Activated naive CD4-positive, alpha-beta T cell treated with anti-CD3 and anti-CD28 coated beads, Interleukin-2, amount 50 U/mL, for 72 hours (primary cell): ENCODE measurements at regions not wholly inside any gene's neighbourhood (a gene's known extent, or its start where the extent isn't known, plus 50 kb on each side); places are given as distances from the start of the nearest gene placed in this dataset.

Source experiments
- ATAC-seq, 2 donors: fragments of 150-1000 bp; cut with Tn5 transposase; 2 replicates each; pipeline ENCODE4 v1.10.0; 2021; ENCODE audit warnings: mild to moderate bottlenecking in 2 of 2, moderate library complexity in 2 of 2
- DNase-seq, 2 donors: peaks; one replicate each; pipeline ENCODE4 v3.0.0; 2021 to 2022; ENCODE audit warnings: low spot score in 2 of 2
- H3K27ac Mint-ChIP-seq, 2 donors: one replicate each; pipeline ENCODE4 v1.8.0; 2022; ENCODE audit warnings: mild to moderate bottlenecking in 2 of 2, mixed read lengths in 2 of 2
- H3K36me3 Mint-ChIP-seq, 2 donors: one replicate each; pipeline ENCODE4 v1.8.0; 2022; ENCODE audit warnings: mixed read lengths in 2 of 2
- H3K9me3 Mint-ChIP-seq, 2 donors: one replicate each; pipeline ENCODE4 v1.8.0; 2022; ENCODE audit warnings: mixed read lengths in 2 of 2

GRCh38 chr15:68512052-68512451 lies 66.7 kb upstream of the CORO2B start:
- Mint-ChIP-seq H3K9me3 (no peaks in the 10 kb centered on the region), H3K27ac (no peak overlapping the region), H3K36me3 (no peaks in the 10 kb centered on the region)
- DNase-seq (no peak), ATAC-seq (no peak)

DNA sequence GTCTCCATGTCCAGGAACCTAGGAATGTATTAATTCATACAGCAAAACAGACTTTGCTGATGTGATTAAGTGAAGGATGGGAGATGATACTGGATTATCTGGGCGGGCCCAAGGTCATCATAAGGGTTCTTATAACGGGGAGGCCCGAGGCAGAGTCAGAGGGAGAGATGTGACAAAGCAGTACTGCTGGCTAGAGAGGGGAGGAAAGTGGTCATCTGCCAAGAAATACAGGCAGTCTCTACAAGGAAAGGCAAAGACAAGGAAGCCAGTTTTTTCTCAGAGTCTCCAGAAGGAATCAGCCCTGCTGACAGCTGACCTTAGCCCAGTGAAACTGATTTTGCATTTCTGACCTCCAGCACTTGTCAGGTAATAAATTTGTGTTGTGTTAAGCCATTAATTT lies 66.2 kb upstream of the CORO2B start:
- ATAC-seq (no peak), DNase-seq (no peak)
- no peaks in the 10 kb centered on the region for H3K9me3 Mint-ChIP-seq
- no peak overlapping the region for H3K27ac Mint-ChIP-seq
- H3K36me3 Mint-ChIP-seq, result no peaks in the 10 kb centered on the region

DNA sequence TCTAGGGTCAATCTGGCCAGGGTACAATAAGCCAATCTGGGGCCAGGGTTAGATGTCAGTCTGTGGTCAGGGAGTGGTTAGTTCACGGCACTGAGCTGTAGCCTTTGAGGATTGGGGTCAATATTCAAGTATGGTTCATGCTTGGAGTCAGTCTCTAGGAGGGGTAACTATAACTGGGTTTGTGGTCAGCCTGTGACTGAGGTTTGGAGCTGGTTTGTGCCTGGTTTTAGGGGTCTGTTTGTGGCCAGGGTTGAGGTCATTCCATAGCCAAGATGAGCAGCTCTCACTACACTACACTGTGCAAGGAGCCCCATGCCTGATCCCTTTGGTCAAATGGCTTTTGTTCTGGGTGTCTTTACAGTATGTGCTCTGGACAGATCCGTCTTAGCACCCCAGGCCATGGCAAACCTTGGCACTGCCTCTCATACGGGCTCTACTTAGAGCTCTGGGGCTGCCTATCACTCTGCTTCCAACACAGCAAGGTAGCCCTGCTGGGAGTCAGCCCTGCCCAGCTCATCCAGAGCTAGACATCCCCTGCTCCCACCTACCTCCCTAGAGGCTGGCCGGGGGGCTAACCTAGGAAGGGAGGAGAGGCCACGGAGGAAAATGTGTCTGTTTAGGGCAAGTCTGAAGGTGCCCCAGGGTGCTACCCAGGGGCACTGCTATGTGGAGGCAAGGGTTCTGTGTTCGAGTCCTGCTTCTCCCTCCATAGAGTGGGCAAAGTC lies 63.3 kb upstream of the CORO2B start:
- Mint-ChIP-seq H3K9me3 (no peaks in the 10 kb centered on the region), H3K36me3 (no peaks in the 10 kb centered on the region)
- ATAC-seq, result no peak

DNA sequence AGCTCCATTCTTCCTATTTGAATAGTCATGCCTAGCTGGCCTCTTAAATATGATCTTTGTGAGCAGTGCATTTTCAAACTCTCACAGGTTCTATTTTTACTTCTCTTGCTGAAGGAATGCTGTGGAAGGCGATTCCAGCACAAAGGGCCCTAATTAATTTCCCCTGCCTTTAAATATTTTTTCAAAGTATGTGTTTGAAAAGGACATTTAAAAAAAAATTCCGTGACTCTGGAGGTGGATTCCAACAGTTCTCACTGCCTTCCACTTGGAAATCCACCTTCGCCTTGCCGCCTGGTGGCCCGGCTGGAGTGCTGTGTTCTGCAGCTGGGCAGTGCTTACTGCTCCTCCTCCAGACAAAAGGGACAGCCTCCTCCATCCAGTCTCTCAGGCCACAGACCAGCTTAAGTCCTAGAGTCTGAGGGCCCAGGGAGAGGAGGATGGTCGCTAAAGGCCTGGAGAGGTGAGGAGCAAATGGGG lies 61.5 kb upstream of the CORO2B start:
- no peak overlapping the region for H3K27ac Mint-ChIP-seq
- no peak for ATAC-seq
- no peaks in the 10 kb centered on the region for H3K36me3 Mint-ChIP-seq
- no peaks in the 10 kb centered on the region for H3K9me3 Mint-ChIP-seq
- DNase-seq, result no peak

More for the DNA sequence above, 63.3 kb upstream of the CORO2B start:
- no peak for DNase-seq
- H3K27ac Mint-ChIP-seq, result no peak overlapping the region

DNA sequence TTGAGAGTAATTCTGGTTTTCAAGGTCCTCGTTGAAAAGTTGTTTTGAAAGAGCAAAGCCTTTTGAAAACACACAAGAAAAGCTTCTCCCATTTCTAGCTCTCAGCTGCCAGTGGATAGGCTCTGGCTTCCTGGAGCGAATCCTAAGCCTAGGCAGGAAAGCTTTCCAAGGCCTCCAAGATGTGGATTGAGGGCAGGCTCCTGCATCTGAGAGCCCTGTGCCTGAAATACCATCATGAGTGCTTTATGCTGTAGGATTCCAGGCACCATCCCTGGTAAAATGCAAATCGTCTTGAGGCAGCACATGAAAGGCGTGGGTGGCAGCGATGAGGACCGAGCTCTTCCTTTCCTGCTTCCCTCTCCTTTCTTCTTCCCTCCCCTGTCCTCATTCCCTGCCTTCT lies 60.7 kb upstream of the CORO2B start:
- no peak for DNase-seq
- no peak overlapping the region for H3K27ac Mint-ChIP-seq
- no peaks in the 10 kb centered on the region for H3K36me3 Mint-ChIP-seq
- no peak for ATAC-seq
- H3K9me3 Mint-ChIP-seq, result no peaks in the 10 kb centered on the region

- Mint-ChIP-seq H3K9me3 (no peaks in the 10 kb centered on the region), H3K27ac (no peak overlapping the region), H3K36me3 (no peaks in the 10 kb centered on the region)
- DNase-seq (no peak), ATAC-seq (no peak)
Measured at GRCh38 chr15:68518785-68519430, 59.9 kb upstream of the CORO2B start.

DNA sequence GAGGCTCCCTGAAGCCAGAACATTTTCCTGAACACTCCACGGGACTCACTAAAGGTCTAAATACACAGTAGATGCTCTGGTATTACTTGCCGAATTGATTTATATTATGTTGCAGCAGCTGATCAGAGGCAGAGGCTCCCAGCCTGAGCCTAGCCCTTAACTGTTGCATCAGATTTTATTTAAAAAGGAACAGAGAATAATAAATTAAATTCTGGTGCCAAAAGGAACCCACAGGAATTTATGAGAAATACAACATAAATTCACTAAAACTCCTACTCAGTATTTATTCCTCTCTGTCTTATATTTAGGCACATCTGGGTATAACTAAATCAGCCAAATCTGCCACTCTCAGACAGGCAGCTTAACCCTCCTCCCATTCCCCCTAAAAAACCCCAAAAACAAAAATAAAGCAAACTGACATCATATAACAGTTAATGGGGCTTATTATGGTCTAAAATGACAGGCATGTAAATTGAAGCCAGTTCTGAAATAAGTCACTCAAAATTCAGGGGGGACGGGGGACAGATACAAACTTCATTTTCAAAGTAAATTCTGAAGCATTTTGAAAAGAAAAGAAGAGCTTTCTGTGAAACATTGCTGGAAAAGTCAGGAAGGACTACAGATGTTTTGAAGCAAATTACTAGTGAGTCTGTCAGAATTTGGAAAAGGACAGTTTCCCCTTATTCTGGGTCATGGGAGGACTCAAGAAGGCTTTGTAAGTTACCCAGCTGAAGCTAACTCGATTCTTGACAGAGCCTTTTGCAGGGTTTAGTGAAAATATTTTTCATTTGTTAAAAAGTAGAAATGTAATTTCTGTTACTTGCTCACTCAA lies 53.8 kb upstream of the CORO2B start:
- no peaks in the 10 kb centered on the region for H3K9me3 Mint-ChIP-seq
- DNase-seq (no peak), ATAC-seq (no peak)
- no peaks in the 10 kb centered on the region for H3K36me3 Mint-ChIP-seq
- no peak overlapping the region for H3K27ac Mint-ChIP-seq

DNA sequence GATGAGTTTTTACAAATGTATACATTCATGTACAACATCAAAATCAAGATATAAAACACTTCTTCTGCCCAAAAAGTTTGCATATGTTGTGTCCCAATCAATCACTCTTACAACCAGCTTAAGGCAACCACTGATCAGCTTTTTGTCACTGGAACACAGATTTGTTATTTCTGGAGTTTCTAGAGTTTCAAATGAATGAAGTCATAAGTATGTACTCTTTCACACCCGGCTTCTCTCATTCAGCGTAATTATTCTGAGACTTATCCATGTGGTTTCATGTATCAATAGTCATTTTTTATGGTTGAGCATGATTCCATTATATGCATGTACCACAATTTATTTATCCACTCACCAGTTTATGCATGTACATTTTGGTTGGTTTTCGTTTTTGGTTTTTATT lies 53.0 kb upstream of the CORO2B start:
- ATAC-seq, result peak in 1 of 2 donors; percentile 61
- Mint-ChIP-seq H3K27ac (no peak overlapping the region), H3K9me3 (peaks cover 2 to 4% of the 10 kb centered on the region in 2 donors)

DNA sequence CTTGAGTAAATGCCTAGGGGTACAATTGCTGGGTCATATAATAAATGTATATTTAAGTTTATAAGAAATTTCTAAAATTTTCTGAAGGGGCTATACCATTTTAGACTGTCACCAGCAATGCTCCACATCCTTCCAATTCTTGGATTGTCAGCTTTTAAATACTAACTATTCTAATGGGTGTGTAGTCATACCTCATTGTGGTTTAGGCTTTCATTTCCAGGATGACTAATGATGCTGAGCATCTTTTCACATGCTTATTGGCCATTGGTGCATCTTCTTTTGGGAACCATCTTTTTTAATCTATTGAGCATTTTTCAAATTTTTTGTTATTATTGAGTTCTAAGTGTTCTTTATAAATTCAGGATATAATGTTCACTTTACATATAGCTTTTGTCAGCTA lies 52.5 kb upstream of the CORO2B start:
- DNase-seq (no peak), ATAC-seq (peak; percentile 74 to 94)
- Mint-ChIP-seq H3K27ac (no peak overlapping the region), H3K36me3 (peaks cover 6 to 7% of the 10 kb centered on the region in 2 donors), H3K9me3 (peaks cover 7 to 9% of the 10 kb centered on the region in 2 donors)

More for the DNA sequence above, 53.0 kb upstream of the CORO2B start:
- no peak for DNase-seq
- peaks cover 2% of the 10 kb centered on the region in 2 donors for H3K36me3 Mint-ChIP-seq

GRCh38 chr15:68526784-68527183 lies 52.0 kb upstream of the CORO2B start:
- DNase-seq (no peak), ATAC-seq (peak in 1 of 2 donors; percentile 63)
- Mint-ChIP-seq H3K27ac (no peak overlapping the region), H3K9me3 (peaks cover 8 to 10% of the 10 kb centered on the region in 2 donors), H3K36me3 (peaks cover 8 to 9% of the 10 kb centered on the region in 2 donors)

- Mint-ChIP-seq H3K27ac (no peak overlapping the region), H3K9me3 (peaks cover 21 to 23% of the 10 kb centered on the region in 2 donors), H3K36me3 (peaks cover 17 to 22% of the 10 kb centered on the region in 2 donors)
- no peak for DNase-seq
- ATAC-seq, result no peak
Measured at GRCh38 chr15:68528626-68529290, 50.0 kb upstream of the CORO2B start.
